HG03575 (cell line): ENCODE measurements at regions not wholly inside any gene's neighbourhood (a gene's known extent, or its start where the extent isn't known, plus 50 kb on each side); places are given as distances from the start of the nearest gene placed in this dataset.

ENCODE experiments used
- ATAC-seq: cut with Tn5 transposase; IDR thresholded peaks from one replicate; pipeline ENCODE4 v1.9.1; 2021; ENCODE audit not compliant: unreplicated experiment, insufficient number of reproducible peaks, low FRiP score; ENCODE audit errors: extremely low read depth

DNA sequence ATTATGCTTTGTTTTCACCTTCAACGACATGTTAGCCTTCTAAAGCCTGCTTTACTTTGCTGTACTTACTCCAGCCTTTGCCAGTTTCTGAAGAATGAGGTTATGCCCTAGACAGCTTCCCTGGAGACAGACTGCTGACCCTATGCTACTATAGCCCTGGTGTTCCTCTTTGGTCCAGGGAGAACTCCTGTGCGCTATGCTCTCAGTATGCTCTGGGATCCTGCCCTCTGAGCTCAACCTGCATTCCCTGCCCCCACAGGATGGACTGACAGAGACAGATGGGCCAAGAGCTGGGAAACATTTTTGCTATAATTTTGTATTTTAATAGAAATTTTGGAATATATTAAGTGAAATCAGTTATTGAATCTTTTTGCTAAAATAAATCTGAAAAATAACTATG is 425.9 kb downstream of the TMA16 start:
- ATAC-seq: no peak

DNA sequence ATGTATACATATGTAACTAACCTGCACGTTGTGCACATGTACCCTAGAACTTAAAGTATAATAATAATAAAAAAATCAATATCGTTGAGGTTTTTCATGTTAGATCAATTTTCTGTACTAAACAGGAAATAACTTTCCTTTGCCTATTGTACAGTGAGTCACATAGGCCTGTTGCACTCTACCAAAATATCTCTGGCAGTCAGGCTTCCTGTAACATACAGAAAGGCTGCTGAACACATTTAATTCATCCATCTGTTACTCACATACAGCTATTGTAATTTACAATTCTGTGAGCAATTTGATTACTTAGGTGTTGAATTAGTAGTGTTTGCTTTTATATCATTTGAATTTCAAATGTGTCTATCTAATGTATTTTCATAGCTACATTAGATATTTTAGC is 427.8 kb downstream of the TMA16 start:
- no peak for ATAC-seq

DNA sequence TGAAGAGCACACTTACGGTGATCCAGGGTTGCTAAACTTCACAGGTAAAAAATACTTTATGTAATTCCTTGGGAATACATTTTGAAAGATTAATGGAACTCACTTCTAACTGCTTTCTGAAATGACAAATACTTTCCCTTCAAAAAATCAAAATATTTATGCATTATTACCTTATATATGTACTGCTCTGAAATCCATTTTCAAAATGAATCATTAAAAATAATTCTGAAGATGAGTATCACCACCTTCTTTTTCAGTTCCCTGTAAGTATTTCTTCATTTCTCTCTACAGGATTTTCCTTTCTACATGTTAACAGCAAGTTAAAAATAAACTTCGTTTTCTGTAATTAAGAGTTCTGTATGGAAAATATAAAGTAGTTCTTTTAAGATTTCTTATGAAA is 428.6 kb downstream of the TMA16 start:
- ATAC-seq: no peak

DNA sequence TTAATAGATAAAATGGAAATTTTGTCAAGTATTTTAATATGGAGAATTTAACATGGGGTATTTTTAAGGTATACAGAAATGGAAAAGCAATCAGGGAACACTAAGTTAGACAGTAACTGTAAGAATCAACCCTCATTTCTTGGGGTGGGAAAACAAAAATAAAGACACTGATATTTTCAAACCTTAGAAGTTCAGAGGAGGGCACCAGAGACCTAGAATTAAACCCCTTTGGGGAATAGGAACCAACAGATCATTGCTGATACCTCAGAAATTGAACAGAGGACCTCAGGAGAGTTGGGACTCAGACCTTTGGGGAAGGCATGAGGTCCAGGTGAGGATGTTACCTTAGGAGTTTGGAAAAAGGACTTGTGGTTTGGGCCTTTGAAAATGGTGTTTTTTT is 435.6 kb downstream of the TMA16 start:
- no peak for ATAC-seq

DNA sequence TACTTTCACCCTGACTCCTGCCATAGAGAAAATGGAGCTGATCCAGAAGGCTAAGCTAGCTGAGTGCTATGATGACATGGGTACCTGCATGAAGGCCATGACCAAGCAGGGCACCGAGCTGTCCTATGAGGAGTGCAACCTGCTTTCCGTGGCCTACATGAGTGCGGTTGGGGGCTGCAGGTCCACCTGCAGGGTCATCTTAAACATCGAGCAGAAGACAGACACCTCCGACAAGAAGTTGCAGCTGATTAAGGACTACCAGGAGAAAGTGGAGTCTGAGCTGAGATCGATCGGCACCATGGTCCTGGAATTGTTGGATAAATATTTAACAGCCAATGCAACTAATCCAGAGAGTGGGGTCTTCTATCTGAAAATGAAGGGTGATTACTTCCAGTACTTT is 438.0 kb downstream of the TMA16 start:
- no peak for ATAC-seq

DNA sequence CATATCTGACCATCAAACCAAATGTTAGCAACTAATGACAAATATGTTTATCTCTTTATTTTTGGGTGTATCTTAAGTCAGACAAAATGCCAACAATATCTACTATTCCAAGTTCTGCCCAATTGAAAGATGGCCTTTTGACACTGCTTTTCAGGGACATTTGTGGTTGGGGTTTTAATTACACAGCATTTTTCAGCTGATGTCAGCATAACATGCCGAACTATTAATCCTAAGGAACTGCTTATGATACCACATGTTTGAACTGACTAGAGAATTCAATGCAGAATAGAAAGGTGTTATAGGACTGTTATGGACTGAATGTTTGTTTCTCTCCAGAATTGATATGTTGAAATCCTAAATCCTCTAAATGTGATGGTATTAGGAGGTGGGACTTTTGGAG is 445.1 kb downstream of the TMA16 start:
- ATAC-seq: no peak

DNA sequence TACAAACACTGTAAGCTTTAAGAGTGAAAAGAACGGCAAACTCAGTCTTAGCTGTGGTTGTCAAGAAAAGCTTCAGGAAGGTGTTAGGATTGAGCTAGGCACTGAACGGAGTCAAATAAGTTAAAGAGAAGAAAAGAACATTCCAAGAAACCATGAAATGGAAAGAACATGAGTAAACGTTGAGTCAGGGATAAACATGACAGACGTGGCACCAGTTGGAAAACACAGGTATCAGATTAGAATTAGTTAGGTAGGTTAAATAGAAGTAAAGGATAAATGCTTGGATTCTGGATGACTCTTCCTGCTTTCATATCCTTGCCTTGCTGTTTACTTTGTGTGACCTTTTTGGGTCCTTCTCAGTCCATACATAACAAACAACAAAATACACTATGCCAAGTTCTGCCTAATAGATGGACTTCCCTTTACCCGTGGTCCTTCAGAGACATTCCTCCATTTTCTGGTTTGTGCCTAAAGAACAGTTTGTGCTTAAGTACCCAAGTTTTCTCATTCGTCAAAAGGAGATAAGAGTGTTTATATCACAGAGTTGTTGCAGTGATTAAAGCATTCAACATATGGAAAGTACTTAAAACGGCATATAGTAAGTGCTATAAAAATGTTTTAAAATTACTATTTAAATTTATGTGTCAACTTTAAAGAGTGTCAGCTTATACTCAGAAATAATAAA is 446.9 kb downstream of the TMA16 start:
- ATAC-seq: no peak

DNA sequence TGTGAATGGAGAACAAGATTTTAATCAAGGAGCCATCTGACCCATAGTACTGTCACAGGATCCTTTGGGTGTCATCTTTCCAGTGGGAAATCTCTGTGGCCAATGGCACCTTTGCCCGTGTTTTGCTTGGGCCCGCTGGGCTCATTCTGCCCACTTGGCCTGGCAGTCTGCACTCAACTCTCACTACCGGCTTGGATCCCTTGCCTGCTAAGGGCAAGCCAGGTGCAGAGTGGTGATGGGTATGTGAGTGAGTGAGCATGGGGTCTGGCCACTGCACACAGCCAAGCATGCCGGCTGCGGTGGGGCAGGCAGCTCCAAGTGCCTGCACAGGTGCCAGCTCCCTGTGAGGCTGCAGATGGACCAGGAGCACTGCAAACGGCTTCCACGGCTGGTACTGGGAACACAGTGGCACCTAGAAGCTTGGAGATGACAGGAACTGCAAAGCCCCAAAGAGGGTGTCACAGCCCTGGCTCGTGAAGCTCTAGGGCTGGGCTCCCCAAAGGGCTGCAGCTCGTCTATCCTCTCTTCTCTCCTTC is 454.5 kb downstream of the TMA16 start:
- ATAC-seq: no peak

DNA sequence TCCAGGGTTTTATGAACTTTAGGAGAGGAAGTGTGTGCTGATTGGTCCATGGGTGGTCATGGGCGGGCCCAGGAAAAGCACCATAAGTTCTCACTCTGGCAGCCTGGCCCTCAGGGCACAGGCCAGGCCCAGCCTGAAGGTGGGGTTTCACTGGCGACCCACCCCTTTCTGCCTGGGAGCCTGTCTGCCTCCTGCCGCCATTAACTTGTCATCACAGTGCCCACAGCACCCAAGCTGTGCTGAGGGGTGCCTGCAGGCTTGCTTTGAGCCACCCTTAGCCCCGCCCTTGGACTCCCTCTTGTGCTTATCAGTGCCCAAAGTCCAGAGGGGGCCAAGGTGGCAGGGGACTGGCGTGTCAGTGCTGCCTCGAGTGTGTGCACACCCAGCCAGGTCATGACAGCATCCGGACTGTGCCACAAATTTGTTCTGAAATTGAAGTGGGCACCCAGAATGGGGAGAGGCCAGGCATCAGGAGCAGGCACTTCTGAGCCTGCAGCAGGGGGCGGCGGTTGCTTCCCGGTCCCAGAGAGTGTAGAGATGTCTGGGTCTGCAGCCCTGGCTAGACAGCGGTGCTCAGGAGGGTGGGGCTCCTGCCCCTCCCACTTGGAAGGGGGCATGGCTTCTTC is 455.6 kb downstream of the TMA16 start:
- no peak for ATAC-seq

DNA sequence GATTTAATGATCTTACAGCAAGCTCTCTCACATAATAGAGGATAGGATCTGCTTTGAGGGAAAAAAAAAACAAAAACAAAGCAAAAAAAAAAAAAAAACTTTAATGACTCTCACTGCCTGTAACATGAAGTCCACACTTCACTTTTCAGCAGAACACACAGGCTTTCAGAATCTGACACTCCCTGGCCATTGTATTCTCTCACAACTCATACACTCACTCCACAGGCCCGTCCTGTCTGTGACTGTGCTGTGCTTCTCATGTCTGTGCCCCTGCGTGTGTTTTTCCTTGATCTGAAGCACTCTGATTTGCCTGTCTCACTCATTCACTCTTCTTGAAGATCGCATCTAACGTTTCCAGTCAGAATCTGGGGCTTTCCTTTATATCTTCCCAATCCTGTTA is 460.8 kb downstream of the TMA16 start:
- ATAC-seq: no peak

DNA sequence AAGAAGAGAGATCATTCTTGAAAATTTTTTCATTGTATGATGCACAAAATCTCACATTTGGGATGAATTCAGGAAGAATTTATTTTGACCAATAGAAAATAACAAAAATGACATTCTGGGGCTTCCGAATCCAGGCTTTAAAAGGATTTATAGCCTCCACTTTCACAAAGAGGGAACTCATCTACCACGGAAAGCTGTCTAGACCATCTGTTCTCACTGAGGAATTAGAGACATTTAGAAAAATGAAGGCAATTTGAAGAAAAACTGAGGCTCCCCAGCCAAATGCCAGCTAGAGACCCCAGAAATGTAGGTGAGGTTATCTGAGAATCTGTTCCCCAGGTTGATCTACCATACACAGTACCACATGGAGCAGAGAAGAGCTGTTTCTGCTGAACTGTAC is 464.3 kb downstream of the TMA16 start:
- ATAC-seq: no peak

DNA sequence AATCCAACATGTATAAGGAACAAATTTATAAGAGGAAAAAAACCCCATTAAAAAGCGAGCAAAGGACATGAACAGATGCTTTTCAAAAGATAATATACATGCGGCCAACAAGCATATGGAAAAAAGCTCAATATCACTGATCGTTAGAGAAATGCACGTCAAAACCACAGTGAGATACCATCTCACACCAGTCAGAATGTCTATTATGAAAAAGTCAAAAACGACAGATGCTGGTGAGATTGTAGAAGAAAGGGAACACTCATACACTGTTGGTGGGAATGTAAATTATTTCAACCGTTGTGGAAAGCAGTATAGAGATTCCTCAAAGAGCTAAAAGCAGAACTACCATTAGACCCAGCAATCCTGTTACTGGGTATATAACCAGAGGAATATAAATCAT is 465.4 kb downstream of the TMA16 start:
- ATAC-seq: no peak

DNA sequence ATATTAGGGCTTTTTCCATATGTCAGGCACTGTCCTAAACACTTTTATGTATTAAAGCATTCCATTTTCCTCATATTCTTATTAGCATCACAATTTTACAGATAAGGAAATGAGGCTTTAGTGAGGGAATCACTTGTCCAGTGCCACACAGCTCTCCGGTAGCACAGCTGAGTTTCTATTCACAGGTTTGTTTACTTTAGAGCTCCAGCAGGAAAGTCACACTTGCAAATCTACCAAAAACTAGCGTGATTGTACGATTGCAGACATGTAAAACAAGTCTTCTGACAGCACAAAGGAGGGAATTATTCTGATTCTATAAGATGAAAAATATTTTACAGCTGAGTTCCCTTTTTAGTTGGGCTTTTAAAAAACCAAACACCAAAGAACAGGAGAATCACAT is 472.1 kb downstream of the TMA16 start:
- no peak for ATAC-seq

DNA sequence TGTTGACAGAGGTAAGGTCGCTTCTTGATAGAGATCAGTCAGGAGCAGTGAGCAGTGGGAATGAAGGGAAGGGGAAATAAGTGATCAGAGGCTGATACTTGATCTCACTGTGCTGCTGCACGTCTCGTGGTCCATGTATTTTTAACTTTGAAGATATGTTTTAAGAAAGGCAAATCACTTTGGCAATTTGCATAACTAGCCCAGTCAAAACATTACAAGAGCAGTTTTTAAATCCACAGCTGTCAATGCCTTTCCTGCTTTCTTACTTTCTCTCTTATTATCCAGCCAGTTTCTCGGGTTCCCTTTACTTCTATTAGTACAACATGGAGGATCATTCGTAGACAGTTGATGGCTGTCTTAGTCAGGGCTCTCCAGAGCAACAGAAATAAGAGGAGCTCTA is 472.8 kb downstream of the TMA16 start:
- no peak for ATAC-seq

DNA sequence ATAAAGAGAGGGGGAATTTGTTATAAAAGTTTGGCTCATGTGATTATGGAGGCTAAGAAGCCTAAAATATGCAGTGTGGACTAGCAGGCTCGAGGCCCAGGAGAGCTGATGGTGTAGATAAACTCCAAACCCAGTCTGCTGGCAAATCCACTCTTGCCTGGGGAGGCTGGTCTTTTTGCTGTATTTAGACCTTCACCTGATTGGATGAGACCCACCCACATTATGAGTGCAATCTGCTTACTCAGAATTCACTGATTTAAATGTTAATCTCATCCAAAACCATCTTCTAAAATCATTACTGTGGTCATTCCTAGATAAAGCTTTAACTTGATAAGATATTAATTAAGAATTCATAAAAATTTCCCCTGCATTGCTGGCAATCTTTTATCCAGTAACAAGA is 473.2 kb downstream of the TMA16 start:
- no peak for ATAC-seq

DNA sequence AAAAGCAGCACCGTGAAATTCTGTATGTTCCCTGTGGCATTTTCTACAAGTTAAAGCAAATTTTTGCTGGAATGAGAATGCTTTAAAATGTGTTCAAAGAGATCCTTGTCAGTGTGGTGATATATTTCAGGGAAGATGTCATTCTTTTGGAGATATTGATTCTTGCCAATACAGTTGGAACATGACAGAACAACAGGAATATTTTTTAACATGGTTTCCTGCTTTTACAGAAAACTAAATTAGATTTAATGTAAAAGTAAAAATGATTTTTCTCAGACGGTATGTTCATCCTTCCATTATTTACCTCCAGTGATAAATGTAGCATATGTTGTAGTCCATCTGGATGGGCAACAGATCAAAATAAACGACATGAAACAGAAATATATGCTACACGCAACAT is 474.8 kb downstream of the TMA16 start:
- no peak for ATAC-seq

DNA sequence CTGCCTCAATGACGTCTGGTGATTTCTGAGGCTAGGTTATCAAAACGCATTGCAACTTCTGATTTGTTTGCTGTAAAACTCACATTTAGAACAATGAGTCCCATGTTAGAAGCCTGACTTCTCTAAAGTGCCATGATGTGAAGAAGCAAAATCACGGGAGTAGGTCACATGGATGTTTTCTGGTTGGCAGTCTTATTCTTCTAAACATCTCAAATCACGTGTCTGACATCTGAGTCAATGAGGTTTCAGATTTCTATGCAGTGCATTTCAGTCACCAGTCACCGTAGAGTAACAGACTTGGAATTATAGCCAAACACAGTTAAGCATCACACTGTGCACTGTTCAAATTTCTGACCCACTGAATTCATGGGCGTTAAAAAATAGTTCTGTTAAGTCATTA is 482.1 kb downstream of the TMA16 start:
- no peak for ATAC-seq

DNA sequence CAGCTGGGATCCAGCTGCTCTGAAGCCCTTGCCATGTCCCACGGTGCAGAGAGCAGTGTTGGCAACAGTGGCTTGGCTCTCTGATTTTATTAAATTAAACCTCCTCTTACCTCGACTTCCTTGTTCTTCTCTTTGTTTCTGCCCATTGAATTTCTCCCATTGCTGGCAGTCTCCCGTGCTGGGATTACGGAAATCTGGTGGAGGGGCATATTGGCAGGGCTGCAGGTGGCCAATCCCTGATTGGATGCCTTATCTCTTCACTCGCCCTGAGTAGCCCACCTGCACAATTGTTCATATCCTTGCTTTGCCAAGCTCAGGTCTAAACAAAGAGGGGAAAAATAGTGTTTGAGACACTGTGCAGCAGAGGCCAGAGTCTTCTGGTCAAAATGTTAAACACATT is 493.9 kb downstream of the TMA16 start:
- no peak for ATAC-seq

DNA sequence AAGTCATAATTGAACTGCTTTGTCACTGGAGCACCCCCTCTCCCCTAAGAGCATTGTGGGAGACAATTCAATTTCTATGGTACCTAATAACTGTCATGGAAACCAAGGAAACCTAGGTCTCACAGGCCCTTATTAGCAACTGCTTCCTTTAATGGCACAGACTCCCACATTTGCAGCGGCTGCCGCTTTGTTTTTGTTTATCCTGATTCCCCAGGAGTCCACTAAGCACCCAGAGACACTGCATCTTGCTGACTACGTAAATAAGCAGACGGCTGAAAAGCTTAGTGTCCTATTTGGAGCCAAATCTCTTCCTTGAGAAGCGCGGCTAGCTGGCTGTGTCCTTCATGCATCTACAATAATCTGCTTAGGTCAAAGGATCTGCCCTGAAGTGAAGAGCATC is 494.4 kb downstream of the TMA16 start:
- ATAC-seq: no peak

DNA sequence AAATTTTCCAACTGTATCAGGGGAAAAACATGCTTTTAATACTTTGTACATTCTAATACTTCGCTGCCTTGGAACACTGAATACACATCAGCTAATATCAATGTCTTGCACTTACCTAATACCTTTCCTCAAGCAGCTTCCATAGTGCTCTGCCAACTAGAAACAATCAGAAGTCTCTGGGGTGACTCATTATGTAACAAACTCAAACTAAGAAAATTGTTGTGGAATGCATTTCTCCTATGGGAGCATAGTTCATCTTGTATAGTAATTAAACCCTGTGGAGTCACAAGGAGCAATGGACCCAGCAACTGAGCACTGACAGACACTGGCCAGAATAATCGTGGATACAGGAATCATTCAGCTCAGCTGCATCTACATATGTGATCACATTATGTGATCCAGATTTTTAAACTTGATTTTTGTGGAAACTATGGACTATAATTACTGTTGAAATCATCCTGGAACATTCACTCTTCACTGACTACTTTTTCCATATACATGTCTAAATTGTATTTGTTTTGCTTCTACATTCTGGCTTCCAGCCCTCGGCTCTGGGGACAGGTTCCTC is 496.9 kb downstream of the TMA16 start:
- ATAC-seq: no peak

DNA sequence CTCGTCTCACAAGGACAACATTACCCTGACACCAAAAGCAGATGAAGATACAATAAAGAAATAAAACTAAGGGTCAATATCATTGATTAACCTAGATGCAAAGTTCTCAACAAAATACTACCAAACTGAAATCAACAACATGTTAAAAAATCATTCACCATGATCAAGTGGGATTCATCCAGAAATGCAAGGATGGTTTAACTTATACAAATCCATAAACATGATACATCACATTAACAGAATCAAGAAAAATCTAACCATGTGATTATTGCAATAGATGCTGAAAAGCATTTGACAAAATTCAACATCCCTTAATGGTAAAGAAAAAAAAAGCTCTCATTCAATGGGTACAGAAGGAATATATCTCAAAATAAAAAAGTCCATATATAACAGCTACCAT is 514.9 kb downstream of the TMA16 start:
- no peak for ATAC-seq
